Activated effector memory CD4-positive, alpha-beta T cell treated with Interleukin-2 at 50 U/mL for 16 hours (primary cell): ENCODE measurements at regions not wholly inside any gene's neighbourhood (a gene's known extent, or its start where the extent isn't known, plus 50 kb on each side); places are given as distances from the start of the nearest gene placed in this dataset.

Experiments used
- DNase-seq: peaks from one replicate; pipeline ENCODE4 v3.0.0-alpha.2; 2020

DNA sequence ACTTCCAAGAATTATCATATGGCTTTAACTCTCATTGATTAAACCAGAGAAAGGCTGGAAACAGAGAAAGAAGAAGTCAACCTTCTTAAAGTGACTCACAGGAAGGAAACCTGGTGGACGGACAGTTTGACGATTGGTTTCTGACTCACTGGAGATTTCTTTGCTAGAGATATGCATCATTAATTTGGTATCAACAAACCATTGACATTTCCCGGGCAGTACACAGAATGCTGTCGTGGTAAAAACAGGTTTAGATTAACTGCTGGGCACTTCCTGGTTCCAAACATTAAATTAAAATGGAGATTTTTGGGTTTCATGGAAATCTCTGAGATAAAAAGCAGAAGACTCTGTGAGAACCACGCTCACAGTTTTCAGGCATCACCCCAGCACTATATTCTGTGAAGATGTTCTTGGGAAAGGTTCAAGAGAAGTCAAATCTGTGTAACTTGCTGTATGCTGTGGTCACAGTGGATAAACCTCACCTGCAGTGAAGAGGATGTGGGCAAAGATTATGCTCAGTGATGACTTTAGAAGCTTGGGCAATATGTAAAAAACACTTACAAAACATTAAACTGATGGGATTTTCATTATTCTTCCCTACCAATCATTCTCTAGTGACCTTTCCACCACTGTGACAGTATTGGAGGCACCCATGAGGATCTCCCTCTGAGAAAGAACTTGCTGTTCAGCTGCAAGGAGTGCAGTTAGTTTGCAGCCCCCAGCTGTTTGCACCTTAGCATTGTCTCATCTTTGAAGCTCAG lies 61.1 kb upstream of the CD44 start:
- peak; percentile 24 for DNase-seq

GRCh38 chr11:35078470-35078735 lies 60.6 kb upstream of the CD44 start:
- no peak for DNase-seq

- DNase-seq: no peak
These were observed 59.4 kb upstream of the CD44 start for GRCh38 chr11:35079611-35080010.

DNA sequence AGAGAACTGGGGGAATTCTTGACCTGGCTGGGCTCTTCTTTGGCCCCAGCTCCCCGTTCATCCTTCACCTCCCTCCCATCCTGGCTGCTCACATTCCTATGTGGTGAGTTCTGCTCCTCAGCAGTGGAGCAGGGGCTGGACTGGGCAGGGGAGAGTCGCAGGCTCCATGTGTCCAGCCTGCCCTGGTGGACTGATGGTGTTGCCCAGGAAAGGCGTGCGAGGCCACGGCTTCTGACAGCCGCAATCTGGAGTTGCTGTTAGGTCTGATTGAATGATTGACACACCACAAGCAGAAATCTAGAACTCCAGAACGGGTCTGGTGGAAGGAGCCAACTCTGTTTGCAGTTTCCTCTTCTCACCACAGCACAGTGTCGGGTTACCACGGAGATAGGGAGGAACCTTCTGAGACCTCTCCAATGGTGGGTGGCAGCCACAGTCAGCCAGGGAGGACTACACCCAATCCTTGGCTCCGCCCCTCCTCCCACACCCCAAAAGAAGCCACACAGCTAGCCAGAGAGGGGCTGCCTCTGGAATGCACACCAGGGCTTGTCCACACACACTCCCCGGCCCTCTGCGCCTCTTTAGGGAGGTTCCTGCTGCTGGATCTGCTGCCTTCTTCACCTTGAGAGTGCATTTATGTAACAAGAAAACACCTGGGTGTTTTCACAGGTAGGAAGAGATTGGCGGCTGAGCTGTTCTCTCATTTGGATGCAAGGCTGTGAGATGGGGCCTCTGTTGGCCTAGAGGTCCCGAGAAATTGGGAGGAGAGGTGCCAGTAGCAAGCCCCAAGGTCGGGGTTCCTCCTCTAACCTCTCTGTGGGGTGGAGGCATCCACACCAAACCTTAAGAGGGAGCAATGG lies 56.4 kb upstream of the CD44 start:
- peak; percentile 77 for DNase-seq

GRCh38 chr11:35083181-35083430 lies 55.9 kb upstream of the CD44 start:
- DNase-seq: no peak

GRCh38 chr11:35083431-35084238 lies 55.3 kb upstream of the CD44 start:
- DNase-seq: peak; percentile 52

GRCh38 chr11:35084817-35085440 lies 54.0 kb upstream of the CD44 start:
- no peak for DNase-seq

DNA sequence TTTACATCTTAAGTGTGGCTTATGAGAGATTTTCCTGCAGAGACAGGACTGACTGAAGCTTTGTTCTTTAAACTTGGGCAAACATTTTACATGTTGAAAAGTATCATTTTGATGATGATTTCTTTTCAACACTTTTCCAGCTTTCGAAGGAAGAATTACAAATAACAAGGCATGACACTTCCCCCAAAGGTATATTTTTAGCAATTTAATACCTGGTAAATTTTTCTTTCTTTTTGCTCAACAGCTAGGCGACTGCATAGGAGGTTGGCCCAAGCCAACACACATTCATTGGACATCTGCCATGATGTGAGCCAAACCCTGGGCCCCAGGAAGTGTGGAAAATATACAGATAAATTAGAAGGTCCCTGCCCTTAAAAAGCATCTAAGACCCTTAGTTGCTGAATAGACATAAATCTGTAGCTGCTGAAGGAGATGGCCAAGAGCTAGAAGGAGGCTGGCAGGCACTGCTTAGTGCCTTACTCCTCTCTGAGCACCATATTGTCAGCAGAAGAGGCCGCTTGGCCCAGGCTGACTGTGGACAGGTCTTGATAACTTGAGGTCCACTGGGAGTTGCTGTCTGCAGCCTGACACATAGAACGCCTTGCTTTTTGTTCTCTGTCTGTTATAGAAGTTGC lies 53.3 kb upstream of the CD44 start:
- no peak for DNase-seq

DNA sequence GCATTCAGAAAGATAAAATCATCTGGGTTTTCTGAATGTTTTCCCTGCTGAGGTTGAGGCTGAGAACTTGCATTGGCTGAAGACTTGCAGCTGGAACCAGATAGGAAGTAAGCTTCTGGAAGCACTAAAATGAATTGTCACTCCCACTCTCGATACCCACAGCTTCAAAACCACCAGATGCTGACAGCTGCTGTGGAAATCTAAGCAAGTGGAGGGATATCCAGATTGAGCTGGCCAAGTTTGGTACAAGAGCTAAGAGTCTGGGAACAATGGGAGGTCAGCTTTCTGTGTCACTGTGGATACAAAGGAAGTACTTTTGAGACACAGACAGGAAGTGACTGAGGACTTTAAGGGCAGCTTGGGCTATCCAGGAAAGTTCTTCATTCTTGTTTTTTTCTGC lies 51.3 kb upstream of the CD44 start:
- DNase-seq: no peak

GRCh38 chr11:35088226-35088625 lies 50.7 kb upstream of the CD44 start:
- no peak for DNase-seq

GRCh38 chr11:35088676-35089075 lies 50.3 kb upstream of the CD44 start:
- DNase-seq: no peak
